SK-N-MC (cell line): ENCODE measurements at regions not wholly inside any gene's neighbourhood (a gene's known extent, or its start where the extent isn't known, plus 50 kb on each side); places are given as distances from the start of the nearest gene placed in this dataset.

Experiments used
- EZH2 ChIP-seq: fragments of 200-600 bp; sonication (generic); IDR thresholded peaks from one replicate; pipeline ENCODE4 v1.6.1; 2017; ENCODE audit warnings: antibody characterized with exemption
- FOXP2 ChIP-seq: optimal IDR thresholded peaks from 2 replicates; pipeline ENCODE3; 2011; ENCODE audit warnings: mild to moderate bottlenecking, moderate library complexity; ENCODE audit not compliant: insufficient read depth; ENCODE audit errors: extremely low read length, control extremely low read depth
- POLR2AphosphoS5 ChIP-seq: IDR thresholded peaks from 2 replicates; pipeline ENCODE4 v1.6.1; 2012; ENCODE audit warnings: mild to moderate bottlenecking, low read depth, low read length, borderline replicate concordance

- TF ChIP-seq POLR2AphosphoS5 (no peak), EZH2 (no peak), FOXP2 (no peak)
Observed at GRCh38 chr10:65802391-65802790, 1123.4 kb upstream of the LRRTM3 start.
